IPS DF 6.9 (cell line): ENCODE measurements at regions not wholly inside any gene's neighbourhood (a gene's known extent, or its start where the extent isn't known, plus 50 kb on each side); places are given as distances from the start of the nearest gene placed in this dataset.

Source experiments
- DNase-seq: peaks from one replicate; pipeline ENCODE4 v3.0.0-alpha.2; 2013; ENCODE audit warnings: low read depth, low spot score
- H3K27ac ChIP-seq: one replicate; pipeline ENCODE4 v1.5.1; 2013; ENCODE audit warnings: low read length, control low read depth
- H3K27me3 ChIP-seq: 2 replicates; pipeline ENCODE4 v1.6.1; 2013; ENCODE audit warnings: mild to moderate bottlenecking, low read length; ENCODE audit not compliant: control insufficient read depth, insufficient read depth
- H3K36me3 ChIP-seq: 2 replicates; pipeline ENCODE4 v1.6.1; 2013; ENCODE audit warnings: low read length; ENCODE audit not compliant: control insufficient read depth, insufficient read depth
- H3K4me1 ChIP-seq: 2 replicates; pipeline ENCODE4 v1.6.1; 2013; ENCODE audit warnings: low read length; ENCODE audit not compliant: control insufficient read depth, insufficient read depth
- H3K4me3 ChIP-seq: 2 replicates; pipeline ENCODE4 v1.5.1; 2013; ENCODE audit warnings: mild to moderate bottlenecking, low read length
- H3K9me3 ChIP-seq: 2 replicates; pipeline ENCODE4 v1.6.1; 2013; ENCODE audit warnings: low read length, inconsistent platforms; ENCODE audit not compliant: control insufficient read depth, insufficient read depth
- whole genome bisulfite sequencing: extraction: QIAGEN DNeasy Blood & Tissue Kit; methylation state at CpG from one replicate; pipeline ENCODE4 v1.1.7; 2013; ENCODE audit warnings: mixed read lengths, missing lambda C conversion rate; ENCODE audit not compliant: insufficient read length, insufficient coverage; 5-methylcytosine and 5-hydroxymethylcytosine counted together

GRCh38 chr11:115897707-115898106 lies 393.5 kb upstream of the CADM1 start:
- Histone ChIP-seq H3K9me3 (no peaks in the 10 kb centered on the region), H3K36me3 (no peaks in the 10 kb centered on the region), H3K4me1 (no peaks in the 10 kb centered on the region), H3K27me3 (no peaks in the 10 kb centered on the region), H3K27ac (no peak overlapping the region), H3K4me3 (no peak overlapping the region)
- no peak for DNase-seq
- WGBS = no CpG with 5 or more reads among the region's 4 CpGs

GRCh38 chr11:115896084-115896483 lies 391.9 kb upstream of the CADM1 start:
- Histone ChIP-seq H3K36me3 (no peaks in the 10 kb centered on the region), H3K9me3 (no peaks in the 10 kb centered on the region), H3K27me3 (no peaks in the 10 kb centered on the region), H3K27ac (no peak overlapping the region), H3K4me1 (no peaks in the 10 kb centered on the region), H3K4me3 (no peak overlapping the region)
- WGBS = no CpG with 5 or more reads among the region's 2 CpGs
- no peak for DNase-seq

GRCh38 chr11:115895594-115895993 lies 391.4 kb upstream of the CADM1 start:
- Histone ChIP-seq H3K36me3 (no peaks in the 10 kb centered on the region), H3K27me3 (no peaks in the 10 kb centered on the region), H3K4me1 (no peaks in the 10 kb centered on the region), H3K4me3 (no peak overlapping the region), H3K27ac (no peak overlapping the region), H3K9me3 (no peaks in the 10 kb centered on the region)
- no CpG with 5 or more reads among the region's 1 CpG for WGBS
- DNase-seq = no peak

GRCh38 chr11:115894176-115894575 lies 390.0 kb upstream of the CADM1 start:
- Histone ChIP-seq H3K4me1 (no peaks in the 10 kb centered on the region), H3K9me3 (no peaks in the 10 kb centered on the region), H3K4me3 (no peak overlapping the region), H3K36me3 (no peaks in the 10 kb centered on the region), H3K27me3 (no peaks in the 10 kb centered on the region; the same call in 1 of the 2 replicates), H3K27ac (no peak overlapping the region)
- DNase-seq = no peak
- WGBS = no CpG with 5 or more reads among the region's 5 CpGs

- no peaks in the 10 kb centered on the region for H3K4me1 ChIP-seq
- H3K9me3 ChIP-seq = no peaks in the 10 kb centered on the region
- no peaks in the 10 kb centered on the region; the same call in 1 of the 2 replicates for H3K27me3 ChIP-seq
- WGBS = no CpG with 5 or more reads among the region's 5 CpGs
- DNase-seq = no peak
- H3K36me3 ChIP-seq = no peaks in the 10 kb centered on the region
- no peak overlapping the region for H3K27ac ChIP-seq
- no peak overlapping the region for H3K4me3 ChIP-seq
Measured at GRCh38 chr11:115893461-115894099, 389.4 kb upstream of the CADM1 start.

GRCh38 chr11:115892016-115892415 lies 387.8 kb upstream of the CADM1 start:
- Histone ChIP-seq H3K9me3 (no peaks in the 10 kb centered on the region), H3K4me3 (no peak overlapping the region), H3K36me3 (no peaks in the 10 kb centered on the region), H3K27me3 (no peaks in the 10 kb centered on the region; the same call in 1 of the 2 replicates), H3K27ac (no peak overlapping the region), H3K4me1 (no peaks in the 10 kb centered on the region)
- no CpG with 5 or more reads among the region's 2 CpGs for WGBS
- no peak for DNase-seq

GRCh38 chr11:115891581-115891980 lies 387.4 kb upstream of the CADM1 start:
- H3K9me3 ChIP-seq = no peaks in the 10 kb centered on the region
- no peak overlapping the region for H3K4me3 ChIP-seq
- no peak overlapping the region for H3K27ac ChIP-seq
- H3K36me3 ChIP-seq = no peaks in the 10 kb centered on the region
- no peak for DNase-seq
- no CpG with 5 or more reads among the region's 1 CpG for WGBS
- H3K27me3 ChIP-seq = no peaks in the 10 kb centered on the region; the same call in 1 of the 2 replicates
- no peaks in the 10 kb centered on the region for H3K4me1 ChIP-seq

- Histone ChIP-seq H3K27ac (no peak overlapping the region), H3K9me3 (no peaks in the 10 kb centered on the region), H3K4me3 (no peak overlapping the region), H3K4me1 (no peaks in the 10 kb centered on the region), H3K27me3 (no peaks in the 10 kb centered on the region; the same call in 1 of the 2 replicates), H3K36me3 (no peaks in the 10 kb centered on the region)
- DNase-seq = no peak
- WGBS = no CpG with 5 or more reads among the region's 5 CpGs
Measured at GRCh38 chr11:115890500-115890899, 386.3 kb upstream of the CADM1 start.

- Histone ChIP-seq H3K4me1 (no peaks in the 10 kb centered on the region), H3K27me3 (no peaks in the 10 kb centered on the region; the same call in 1 of the 2 replicates), H3K27ac (no peak overlapping the region), H3K36me3 (no peaks in the 10 kb centered on the region), H3K4me3 (no peak overlapping the region), H3K9me3 (no peaks in the 10 kb centered on the region)
- no CpG with 5 or more reads among the region's 6 CpGs for WGBS
- DNase-seq = no peak
Measured at GRCh38 chr11:115889712-115890111, 385.5 kb upstream of the CADM1 start.

GRCh38 chr11:115887727-115888126 lies 383.5 kb upstream of the CADM1 start:
- no CpG with 5 or more reads among the region's 8 CpGs for WGBS
- no peaks in the 10 kb centered on the region for H3K4me1 ChIP-seq

GRCh38 chr11:115887316-115887715 lies 383.1 kb upstream of the CADM1 start:
- DNase-seq = no peak
- Histone ChIP-seq H3K4me3 (no peak overlapping the region), H3K27me3 (no peaks in the 10 kb centered on the region; the same call in 1 of the 2 replicates), H3K4me1 (no peaks in the 10 kb centered on the region), H3K36me3 (no peaks in the 10 kb centered on the region), H3K9me3 (no peaks in the 10 kb centered on the region), H3K27ac (no peak overlapping the region)
- no CpG with 5 or more reads among the region's 13 CpGs for WGBS

More at GRCh38 chr11:115887727-115888126, 383.5 kb upstream of the CADM1 start:
- no peaks in the 10 kb centered on the region for H3K36me3 ChIP-seq
- no peak overlapping the region for H3K27ac ChIP-seq
- no peaks in the 10 kb centered on the region for H3K9me3 ChIP-seq
- H3K4me3 ChIP-seq = no peak overlapping the region
- DNase-seq = no peak
- H3K27me3 ChIP-seq = no peaks in the 10 kb centered on the region; the same call in 1 of the 2 replicates
